ENCODE measurements at regions not wholly inside any gene's neighbourhood (a gene's known extent, or its start where the extent isn't known, plus 50 kb on each side); places are given as distances from the start of the nearest gene placed in this dataset.

- no peaks in the 10 kb centered on the region for H3K27me3 ChIP-seq
- TF ChIP-seq, protein P1, sequence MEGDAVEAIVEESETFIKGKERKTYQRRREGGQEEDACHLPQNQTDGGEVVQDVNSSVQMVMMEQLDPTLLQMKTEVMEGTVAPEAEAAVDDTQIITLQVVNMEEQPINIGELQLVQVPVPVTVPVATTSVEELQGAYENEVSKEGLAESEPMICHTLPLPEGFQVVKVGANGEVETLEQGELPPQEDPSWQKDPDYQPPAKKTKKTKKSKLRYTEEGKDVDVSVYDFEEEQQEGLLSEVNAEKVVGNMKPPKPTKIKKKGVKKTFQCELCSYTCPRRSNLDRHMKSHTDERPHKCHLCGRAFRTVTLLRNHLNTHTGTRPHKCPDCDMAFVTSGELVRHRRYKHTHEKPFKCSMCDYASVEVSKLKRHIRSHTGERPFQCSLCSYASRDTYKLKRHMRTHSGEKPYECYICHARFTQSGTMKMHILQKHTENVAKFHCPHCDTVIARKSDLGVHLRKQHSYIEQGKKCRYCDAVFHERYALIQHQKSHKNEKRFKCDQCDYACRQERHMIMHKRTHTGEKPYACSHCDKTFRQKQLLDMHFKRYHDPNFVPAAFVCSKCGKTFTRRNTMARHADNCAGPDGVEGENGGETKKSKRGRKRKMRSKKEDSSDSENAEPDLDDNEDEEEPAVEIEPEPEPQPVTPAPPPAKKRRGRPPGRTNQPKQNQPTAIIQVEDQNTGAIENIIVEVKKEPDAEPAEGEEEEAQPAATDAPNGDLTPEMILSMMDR (IDR thresholded peaks at IDR 0.05; ENCODE audit: low read depth, low read length): no peak
- no peaks in the 10 kb centered on the region for H3K9me3 ChIP-seq
- DNase-seq: no peak
- H3K4me1 ChIP-seq: no peaks in the 10 kb centered on the region
- H3K4me3 ChIP-seq (ENCODE audit: low read depth, low read length): no peak overlapping the region
- no peaks in the 10 kb centered on the region for H3K36me3 ChIP-seq
Measured at GRCh38 chr5:62935660-62936059, 357.0 kb downstream of the LRRC70 start.

GRCh38 chr5:62934319-62934718 lies 355.7 kb downstream of the LRRC70 start:
- H3K4me1 ChIP-seq: no peaks in the 10 kb centered on the region
- TF ChIP-seq, protein P1 (IDR thresholded peaks at IDR 0.05; ENCODE audit: low read depth, low read length): no peak
- no peaks in the 10 kb centered on the region for H3K36me3 ChIP-seq
- no peak overlapping the region for H3K4me3 ChIP-seq (ENCODE audit: low read depth, low read length)
- no peaks in the 10 kb centered on the region for H3K27me3 ChIP-seq
- H3K9me3 ChIP-seq: no peaks in the 10 kb centered on the region
- DNase-seq: no peak

DNA sequence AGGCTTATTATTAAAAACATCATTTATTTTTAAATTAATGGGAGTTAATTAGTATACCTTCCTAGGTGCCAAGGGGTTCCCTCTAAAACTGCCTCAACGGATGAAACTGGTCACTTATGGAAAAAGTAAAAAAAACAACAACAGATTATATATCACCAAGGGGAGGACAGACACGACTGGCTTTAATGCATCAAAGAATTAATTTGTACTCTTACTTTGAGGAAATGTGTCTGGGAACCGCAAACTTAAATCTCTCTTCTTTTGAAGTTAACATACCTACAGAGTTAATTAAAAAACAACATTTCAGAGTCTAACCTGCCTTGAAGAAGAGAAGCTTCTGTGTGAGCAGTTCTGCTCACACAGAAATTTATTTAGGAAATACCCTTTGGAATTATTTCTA lies 354.6 kb downstream of the LRRC70 start:
- H3K36me3 ChIP-seq: no peaks in the 10 kb centered on the region
- DNase-seq: no peak
- TF ChIP-seq, protein P1 (IDR thresholded peaks at IDR 0.05; ENCODE audit: low read depth, low read length): no peak
- no peaks in the 10 kb centered on the region for H3K27me3 ChIP-seq
- no peak overlapping the region for H3K4me3 ChIP-seq (ENCODE audit: low read depth, low read length)
- no peaks in the 10 kb centered on the region for H3K4me1 ChIP-seq
- H3K9me3 ChIP-seq: no peaks in the 10 kb centered on the region

DNA sequence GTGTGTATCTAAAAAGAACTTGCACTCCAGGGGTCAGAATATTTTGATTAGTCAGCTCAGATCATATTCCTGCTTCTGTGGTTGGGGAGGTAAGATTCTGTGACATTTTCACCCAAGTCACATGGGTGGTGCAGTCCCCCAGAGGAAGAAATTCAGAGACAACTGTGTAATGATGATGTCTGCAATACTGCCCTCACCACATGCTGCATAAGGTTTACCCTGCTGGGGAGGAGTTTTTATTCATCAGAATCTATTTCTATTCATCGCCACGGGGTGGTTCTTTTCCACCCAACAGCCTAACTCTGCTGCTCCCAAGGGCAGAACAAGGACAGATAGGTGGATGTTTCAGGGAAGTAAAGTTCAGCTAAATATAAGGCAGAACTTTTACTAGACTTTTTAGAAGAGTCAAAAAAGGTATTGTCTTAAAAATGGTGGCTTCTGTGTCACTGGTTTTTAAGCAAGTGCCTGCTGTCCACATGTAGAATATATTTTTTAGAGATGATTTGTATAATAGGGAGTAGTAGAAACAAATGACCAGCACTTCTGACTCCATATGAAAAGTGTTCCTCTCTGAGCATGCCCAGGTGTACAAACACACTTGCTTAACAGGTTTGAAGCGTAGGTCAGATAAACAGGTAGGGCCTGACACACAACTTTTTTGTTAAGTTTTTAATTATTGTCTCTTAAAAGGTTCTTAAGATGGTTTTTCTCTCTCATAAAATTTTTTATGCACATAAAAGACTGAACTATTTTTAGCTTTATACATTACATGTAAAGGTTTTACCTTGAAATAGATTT lies 352.7 kb downstream of the LRRC70 start:
- Histone ChIP-seq H3K4me3 (ENCODE audit: low read depth, low read length) (no peak overlapping the region), H3K36me3 (no peaks in the 10 kb centered on the region), H3K4me1 (no peaks in the 10 kb centered on the region), H3K27me3 (no peaks in the 10 kb centered on the region), H3K9me3 (no peaks in the 10 kb centered on the region)
- no peak for DNase-seq
- TF ChIP-seq, protein P1 (IDR thresholded peaks at IDR 0.05; ENCODE audit: low read depth, low read length): no peak

GRCh38 chr5:62922191-62922590 lies 343.6 kb downstream of the LRRC70 start:
- Histone ChIP-seq H3K36me3 (no peaks in the 10 kb centered on the region), H3K4me1 (no peaks in the 10 kb centered on the region), H3K27me3 (no peaks in the 10 kb centered on the region), H3K9me3 (no peaks in the 10 kb centered on the region), H3K4me3 (ENCODE audit: low read depth, low read length) (no peak overlapping the region)
- no peak for DNase-seq
- TF ChIP-seq, protein P1 (IDR thresholded peaks at IDR 0.05; ENCODE audit: low read depth, low read length): no peak

- no peak overlapping the region for H3K4me3 ChIP-seq (ENCODE audit: low read depth, low read length)
- H3K27me3 ChIP-seq: no peaks in the 10 kb centered on the region
- no peaks in the 10 kb centered on the region for H3K36me3 ChIP-seq
- H3K9me3 ChIP-seq: no peaks in the 10 kb centered on the region
- TF ChIP-seq, protein P1 (IDR thresholded peaks at IDR 0.05; ENCODE audit: low read depth, low read length): no peak
- H3K4me1 ChIP-seq: no peaks in the 10 kb centered on the region
- DNase-seq: no peak
Measured at GRCh38 chr5:62920856-62921255, 342.2 kb downstream of the LRRC70 start.

Measured in BE2C (cell line).